ENCODE measurements at regions not wholly inside any gene's neighbourhood (a gene's known extent, or its start where the extent isn't known, plus 50 kb on each side); places are given as distances from the start of the nearest gene placed in this dataset.

DNA sequence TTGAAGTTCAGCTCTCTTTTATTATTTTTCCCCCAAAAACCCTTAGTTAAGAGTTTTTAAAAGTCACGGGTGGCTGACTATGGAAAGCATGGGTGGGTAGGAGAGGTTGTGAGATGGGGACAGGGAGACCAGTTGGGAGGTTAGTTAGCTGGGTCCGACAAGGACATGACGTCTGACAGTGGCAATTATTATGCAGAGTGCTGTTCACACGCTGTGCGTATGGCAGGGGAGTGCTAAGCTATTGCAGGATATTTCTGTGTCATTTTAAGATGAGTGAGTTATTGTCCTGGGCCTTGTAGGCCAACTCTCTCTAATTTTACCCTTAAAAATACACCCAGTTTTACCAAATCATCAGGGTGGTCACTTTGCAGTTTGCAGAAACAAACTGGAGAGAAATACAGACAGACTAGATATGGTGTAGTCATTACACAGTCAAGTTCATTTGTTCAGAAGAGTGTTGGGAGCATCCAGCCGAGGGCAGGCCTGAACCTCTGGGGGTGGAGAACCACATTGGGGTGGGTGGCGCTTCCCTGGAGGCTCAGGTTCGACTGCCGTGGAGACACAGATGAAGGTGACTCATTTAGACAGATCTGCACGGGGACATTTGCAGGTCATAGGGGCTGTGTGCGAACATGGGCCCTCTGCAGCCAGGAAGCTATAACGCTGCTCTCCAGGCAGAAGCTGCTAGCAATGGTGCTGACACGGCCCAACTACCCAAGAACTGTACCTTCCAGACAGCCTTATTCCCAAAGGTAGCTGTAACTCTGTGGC is 307.6 kb downstream of the QKI start:
- Histone ChIP-seq H3K9ac (ENCODE audit: control insufficient read depth, extremely low read depth, insufficient read depth, low read length) (no peak overlapping the region), H3K79me2 (ENCODE audit: control insufficient read depth, insufficient read depth, low read length) (no peaks in the 10 kb centered on the region), H3K27me3 (ENCODE audit: control insufficient read depth, extremely low read depth, insufficient read depth, low read length) (no peaks in the 10 kb centered on the region), H2AFZ (ENCODE audit: control insufficient read depth, low read length) (no peak overlapping the region), H4K20me1 (ENCODE audit: control insufficient read depth, extremely low read depth, insufficient read depth, low read length) (no peaks in the 10 kb centered on the region), H3K4me2 (ENCODE audit: control insufficient read depth, extremely low read depth, insufficient read depth, low read depth, low read length) (no peak overlapping the region), H3K9me1 (ENCODE audit: control insufficient read depth, extremely low read depth, insufficient read depth, low read length) (no peaks in the 10 kb centered on the region), H3K4me1 (ENCODE audit: control insufficient read depth, extremely low read depth, insufficient read depth, low read length) (no peaks in the 10 kb centered on the region), H3K9me3 (ENCODE audit: control insufficient read depth, low read depth, low read length) (no peaks in the 10 kb centered on the region), H3K27ac (ENCODE audit: control insufficient read depth, insufficient read depth, low read length) (no peak overlapping the region), H3K4me3 (ENCODE audit: control insufficient read depth in 2 of 3, extremely low read depth in 1 of 3, insufficient read depth in 2 of 3, low read depth in 1 of 3, low read length in 3 of 3) (no peak overlapping the region), H3K36me3 (ENCODE audit: control insufficient read depth in 2 of 2, extremely low read depth in 1 of 2, insufficient read depth in 2 of 2, low read length in 2 of 2) (no peaks in the 10 kb centered on the region)
- no peak for TF ChIP-seq EZH2 (IDR thresholded peaks at IDR 0.05; ENCODE audit: low read length)
- TF ChIP-seq, protein P1, sequence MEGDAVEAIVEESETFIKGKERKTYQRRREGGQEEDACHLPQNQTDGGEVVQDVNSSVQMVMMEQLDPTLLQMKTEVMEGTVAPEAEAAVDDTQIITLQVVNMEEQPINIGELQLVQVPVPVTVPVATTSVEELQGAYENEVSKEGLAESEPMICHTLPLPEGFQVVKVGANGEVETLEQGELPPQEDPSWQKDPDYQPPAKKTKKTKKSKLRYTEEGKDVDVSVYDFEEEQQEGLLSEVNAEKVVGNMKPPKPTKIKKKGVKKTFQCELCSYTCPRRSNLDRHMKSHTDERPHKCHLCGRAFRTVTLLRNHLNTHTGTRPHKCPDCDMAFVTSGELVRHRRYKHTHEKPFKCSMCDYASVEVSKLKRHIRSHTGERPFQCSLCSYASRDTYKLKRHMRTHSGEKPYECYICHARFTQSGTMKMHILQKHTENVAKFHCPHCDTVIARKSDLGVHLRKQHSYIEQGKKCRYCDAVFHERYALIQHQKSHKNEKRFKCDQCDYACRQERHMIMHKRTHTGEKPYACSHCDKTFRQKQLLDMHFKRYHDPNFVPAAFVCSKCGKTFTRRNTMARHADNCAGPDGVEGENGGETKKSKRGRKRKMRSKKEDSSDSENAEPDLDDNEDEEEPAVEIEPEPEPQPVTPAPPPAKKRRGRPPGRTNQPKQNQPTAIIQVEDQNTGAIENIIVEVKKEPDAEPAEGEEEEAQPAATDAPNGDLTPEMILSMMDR (optimal IDR thresholded peaks at IDR 0.05 in 1 of 3, IDR thresholded peaks at IDR 0.05 in 1 of 3, conservative IDR thresholded peaks at IDR 0.05 in 1 of 3; ENCODE audit: extremely low read depth in 1 of 3, insufficient read depth in 2 of 3, low read length in 3 of 3) = no peak
- no peak for FAIRE-seq
- dilution Hi-C loops (cut with MboI; ENCODE audit: extremely low pct_ligation_motif_present, low sequenced_read_pairs) = no loop called here
- no peak for DNase-seq (ENCODE audit: low read depth, low spot score)

DNA sequence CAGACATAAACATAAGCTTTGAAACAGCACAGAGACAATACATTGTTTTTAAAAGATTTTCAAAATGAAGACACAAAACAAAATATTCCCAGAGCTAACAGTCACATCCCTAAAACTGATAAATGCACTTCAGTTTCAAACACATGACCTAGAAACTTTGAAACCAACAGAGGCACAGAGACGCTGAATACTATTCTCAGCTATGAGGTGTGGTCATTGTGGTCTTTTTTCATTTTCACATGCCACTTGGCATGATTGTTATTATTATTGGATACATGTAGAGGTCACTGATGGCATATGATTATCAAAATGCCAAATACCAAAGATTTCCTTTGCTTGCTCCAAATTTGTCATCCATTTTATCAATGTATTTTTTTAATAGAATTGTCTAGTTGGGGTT is 306.9 kb downstream of the QKI start:
- Histone ChIP-seq H4K20me1 (ENCODE audit: control insufficient read depth, extremely low read depth, insufficient read depth, low read length) (no peaks in the 10 kb centered on the region), H3K9me3 (ENCODE audit: control insufficient read depth, low read depth, low read length) (no peaks in the 10 kb centered on the region), H3K4me1 (ENCODE audit: control insufficient read depth, extremely low read depth, insufficient read depth, low read length) (no peaks in the 10 kb centered on the region), H3K36me3 (ENCODE audit: control insufficient read depth in 2 of 2, extremely low read depth in 1 of 2, insufficient read depth in 2 of 2, low read length in 2 of 2) (no peaks in the 10 kb centered on the region), H3K9me1 (ENCODE audit: control insufficient read depth, extremely low read depth, insufficient read depth, low read length) (no peaks in the 10 kb centered on the region), H3K4me2 (ENCODE audit: control insufficient read depth, extremely low read depth, insufficient read depth, low read depth, low read length) (no peak overlapping the region), H3K9ac (ENCODE audit: control insufficient read depth, extremely low read depth, insufficient read depth, low read length) (no peak overlapping the region), H3K27me3 (ENCODE audit: control insufficient read depth, extremely low read depth, insufficient read depth, low read length) (no peaks in the 10 kb centered on the region), H3K79me2 (ENCODE audit: control insufficient read depth, insufficient read depth, low read length) (no peaks in the 10 kb centered on the region), H2AFZ (ENCODE audit: control insufficient read depth, low read length) (no peak overlapping the region), H3K4me3 (ENCODE audit: control insufficient read depth in 2 of 3, extremely low read depth in 1 of 3, insufficient read depth in 2 of 3, low read depth in 1 of 3, low read length in 3 of 3) (no peak overlapping the region), H3K27ac (ENCODE audit: control insufficient read depth, insufficient read depth, low read length) (no peak overlapping the region)
- no peak for TF ChIP-seq EZH2 (IDR thresholded peaks at IDR 0.05; ENCODE audit: low read length)
- TF ChIP-seq, protein P1 (optimal IDR thresholded peaks at IDR 0.05 in 1 of 3, IDR thresholded peaks at IDR 0.05 in 1 of 3, conservative IDR thresholded peaks at IDR 0.05 in 1 of 3; ENCODE audit: extremely low read depth in 1 of 3, insufficient read depth in 2 of 3, low read length in 3 of 3) = no peak
- DNase-seq (ENCODE audit: low read depth, low spot score) (no peak), FAIRE-seq (no peak)
- dilution Hi-C loops (cut with MboI; ENCODE audit: extremely low pct_ligation_motif_present, low sequenced_read_pairs) = no loop called here

All from keratinocyte (primary cell).